Activated CD4-positive, alpha-beta T cell treated with anti-CD3 and anti-CD28 coated beads, Interleukin-2, amount 10 ng/mL, durations not matched to agents 7 days and 5 days (primary cell): ENCODE measurements at regions not wholly inside any gene's neighbourhood (a gene's known extent, or its start where the extent isn't known, plus 50 kb on each side); places are given as distances from the start of the nearest gene placed in this dataset.
A peak's percentile ranks its signal among the peaks of the same experiment; 100 is the strongest.
"Not testable (repeated sequence)": the region's sequence is repeated elsewhere in the genome, so short reads cannot be mapped to it uniquely, and the experiment has no call there.

Experiments used
- CTCF ChIA-PET: fragments of 350-600 bp; sonication (Branson Sonifier 250); formaldehyde crosslinking; loops from one replicate; lab custom pipeline; 2021; ENCODE audit warnings: antibody characterized with exemption; lab: Charles Lee
- POLR2A ChIA-PET: fragments of 350-600 bp; sonication (Branson Sonifier 250); formaldehyde crosslinking; loops from one replicate; lab custom pipeline; 2021; ENCODE audit warnings: antibody characterized with exemption; lab: Charles Lee
- DNase-seq: peaks from one replicate; pipeline ENCODE4 v3.0.0-alpha.2; 2020
- H3K27ac Mint-ChIP-seq: one replicate; pipeline ENCODE4 v1.8.0; 2021; ENCODE audit warnings: mild to moderate bottlenecking, moderate library complexity, mixed read lengths
- H3K27me3 Mint-ChIP-seq: one replicate; pipeline ENCODE4 v1.8.0; 2021; ENCODE audit warnings: mixed read lengths
- H3K36me3 Mint-ChIP-seq: one replicate; pipeline ENCODE4 v1.8.0; 2021; ENCODE audit warnings: low read depth, mixed read lengths
- H3K4me1 Mint-ChIP-seq: one replicate; pipeline ENCODE4 v1.8.0; 2021; ENCODE audit warnings: mixed read lengths
- H3K4me3 Mint-ChIP-seq: one replicate; pipeline ENCODE4 v1.8.0; 2021; ENCODE audit warnings: mild to moderate bottlenecking, moderate library complexity, mixed read lengths
- H3K9me3 Mint-ChIP-seq: one replicate; pipeline ENCODE4 v1.8.0; 2021; ENCODE audit warnings: mixed read lengths

- H3K9me3 Mint-ChIP-seq, CTCF ChIA-PET, POLR2A ChIA-PET, H3K27me3 Mint-ChIP-seq: not testable (repeated sequence)
- H3K27ac Mint-ChIP-seq, result peak overlapping the region; percentile 99
- H3K4me3 Mint-ChIP-seq, result peak overlapping the region; percentile 88
- DNase-seq, result peak; percentile 33
- peaks cover 37% of the 10 kb centered on the region for H3K4me1 Mint-ChIP-seq
- peaks cover 15% of the 10 kb centered on the region for H3K36me3 Mint-ChIP-seq
Measured at GRCh38 chr1:149635290-149635899, 51.7 kb downstream of the PPIAL4C start.

DNA sequence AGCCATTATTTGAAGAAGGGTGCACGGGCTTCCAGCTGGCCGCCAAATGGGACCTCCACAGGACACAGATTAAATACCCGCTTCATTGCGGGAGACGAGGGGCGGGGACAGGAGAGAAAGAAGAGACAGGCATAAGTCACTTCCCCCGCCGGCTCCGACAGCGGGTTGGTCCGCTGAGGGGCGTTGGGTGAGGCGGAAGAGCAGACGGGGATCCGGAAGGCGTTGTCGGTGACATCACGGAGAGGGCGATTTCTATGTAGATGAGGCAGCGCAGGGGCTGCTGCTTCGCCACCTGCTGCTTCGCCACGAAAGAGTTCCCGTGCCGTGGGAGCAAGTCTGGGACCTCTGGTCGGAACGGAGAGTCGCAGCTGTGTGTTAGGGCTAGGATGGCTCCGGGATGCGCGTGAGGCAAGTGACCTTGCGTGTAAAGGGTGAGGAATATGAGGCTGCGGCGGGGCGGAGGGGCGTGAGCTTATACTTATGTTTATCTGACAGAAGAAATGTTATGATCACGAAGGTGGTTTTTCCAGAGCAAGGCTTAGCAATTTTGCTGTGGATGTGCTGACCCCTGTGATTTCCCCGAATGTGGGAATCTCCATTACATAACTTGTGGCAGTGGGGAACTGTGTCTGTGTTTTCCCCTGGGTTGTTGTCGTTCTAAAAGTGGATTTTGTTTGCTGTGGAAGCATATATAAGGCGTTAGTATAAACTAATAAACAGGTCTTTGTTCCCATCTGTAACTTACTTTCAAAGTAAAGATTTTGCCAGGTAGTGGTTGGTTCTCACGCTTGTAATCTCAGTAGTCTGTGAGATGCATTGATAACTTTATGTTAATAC lies 52.9 kb downstream of the PPIAL4C start:
- H3K4me1 Mint-ChIP-seq, result peaks cover 33% of the 10 kb centered on the region
- H3K27me3 Mint-ChIP-seq, H3K9me3 Mint-ChIP-seq, CTCF ChIA-PET, POLR2A ChIA-PET: not testable (repeated sequence)
- peaks cover 15% of the 10 kb centered on the region for H3K36me3 Mint-ChIP-seq
- H3K27ac Mint-ChIP-seq, result peak overlapping the region; percentile 99
- peak; percentile 93 for DNase-seq
- peak overlapping the region; percentile 88 for H3K4me3 Mint-ChIP-seq

GRCh38 chr1:149638481-149638880 lies 54.8 kb downstream of the PPIAL4C start:
- H3K27ac Mint-ChIP-seq, H3K9me3 Mint-ChIP-seq, POLR2A ChIA-PET, CTCF ChIA-PET, DNase-seq, H3K27me3 Mint-ChIP-seq, H3K4me3 Mint-ChIP-seq: not testable (repeated sequence)
- H3K36me3 Mint-ChIP-seq, result peaks cover 17% of the 10 kb centered on the region
- H3K4me1 Mint-ChIP-seq, result peaks cover 31% of the 10 kb centered on the region

DNA sequence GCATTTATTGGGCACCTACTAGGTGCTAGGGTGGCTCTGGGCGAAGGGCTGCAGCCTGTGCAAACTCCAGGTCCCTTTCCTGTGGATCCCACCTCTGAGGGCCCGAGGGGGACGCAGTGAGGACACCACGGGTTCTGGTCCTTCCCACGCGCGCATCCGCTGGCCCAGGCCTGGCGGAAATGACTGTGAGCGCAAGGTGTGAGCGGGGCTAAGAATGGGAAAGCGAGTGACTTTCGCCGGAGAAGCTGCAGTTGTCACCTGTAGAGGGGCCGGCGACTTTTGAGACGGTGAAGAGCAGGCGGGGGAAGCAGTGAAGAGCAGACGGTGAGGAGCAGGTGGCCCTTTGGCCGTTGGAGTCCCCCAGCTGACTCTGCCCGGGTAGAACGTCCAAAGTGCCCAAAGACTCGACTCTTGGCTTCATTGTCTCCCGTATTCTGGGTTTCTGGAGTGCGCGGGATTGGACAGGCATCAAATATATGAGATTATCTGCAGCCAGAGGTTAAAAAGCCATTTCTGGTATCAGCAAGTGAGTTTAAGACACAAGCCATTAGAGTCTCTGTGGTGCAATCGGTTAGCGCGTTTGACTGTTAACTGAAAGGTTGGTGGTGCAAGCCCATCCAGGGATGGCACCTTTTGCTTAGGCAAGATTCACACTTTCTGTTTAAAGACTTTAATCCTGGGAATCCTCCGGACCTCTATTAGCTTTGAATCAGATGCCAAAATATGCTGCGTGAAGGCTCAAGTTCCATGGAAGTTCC lies 55.4 kb downstream of the PPIAL4C start:
- DNase-seq, H3K4me3 Mint-ChIP-seq, H3K27me3 Mint-ChIP-seq, POLR2A ChIA-PET, H3K27ac Mint-ChIP-seq, CTCF ChIA-PET, H3K9me3 Mint-ChIP-seq: not testable (repeated sequence)
- Mint-ChIP-seq H3K4me1 (peaks cover 26% of the 10 kb centered on the region), H3K36me3 (peaks cover 13% of the 10 kb centered on the region)

- POLR2A ChIA-PET, CTCF ChIA-PET, H3K4me3 Mint-ChIP-seq, H3K9me3 Mint-ChIP-seq, H3K27me3 Mint-ChIP-seq, DNase-seq: not testable (repeated sequence)
- H3K4me1 Mint-ChIP-seq, result peaks cover 27% of the 10 kb centered on the region
- H3K27ac Mint-ChIP-seq, result peak overlapping the region; percentile 19
- peaks cover 17% of the 10 kb centered on the region for H3K36me3 Mint-ChIP-seq
Measured at GRCh38 chr1:149641179-149641578, 57.5 kb downstream of the PPIAL4C start.

GRCh38 chr1:149644818-149645217 lies 61.2 kb downstream of the PPIAL4C start:
- H3K27ac Mint-ChIP-seq, POLR2A ChIA-PET, H3K9me3 Mint-ChIP-seq, DNase-seq, H3K27me3 Mint-ChIP-seq, CTCF ChIA-PET, H3K4me3 Mint-ChIP-seq: not testable (repeated sequence)
- Mint-ChIP-seq H3K4me1 (peaks cover 16% of the 10 kb centered on the region), H3K36me3 (peaks cover 12% of the 10 kb centered on the region)

GRCh38 chr1:149646360-149647017 lies 62.8 kb downstream of the PPIAL4C start:
- Mint-ChIP-seq H3K4me1 (peaks cover 16% of the 10 kb centered on the region), H3K4me3 (peak overlapping the region; percentile 73), H3K36me3 (peaks cover 10% of the 10 kb centered on the region), H3K27ac (peak overlapping the region; percentile 46)
- H3K9me3 Mint-ChIP-seq, POLR2A ChIA-PET, H3K27me3 Mint-ChIP-seq, CTCF ChIA-PET, DNase-seq: not testable (repeated sequence)

GRCh38 chr1:149647018-149647373 lies 63.3 kb downstream of the PPIAL4C start:
- CTCF ChIA-PET, H3K27ac Mint-ChIP-seq, H3K9me3 Mint-ChIP-seq, DNase-seq, H3K36me3 Mint-ChIP-seq, POLR2A ChIA-PET, H3K27me3 Mint-ChIP-seq: not testable (repeated sequence)
- Mint-ChIP-seq H3K4me1 (peaks cover 16% of the 10 kb centered on the region), H3K4me3 (peak overlapping the region; percentile 10)

DNA sequence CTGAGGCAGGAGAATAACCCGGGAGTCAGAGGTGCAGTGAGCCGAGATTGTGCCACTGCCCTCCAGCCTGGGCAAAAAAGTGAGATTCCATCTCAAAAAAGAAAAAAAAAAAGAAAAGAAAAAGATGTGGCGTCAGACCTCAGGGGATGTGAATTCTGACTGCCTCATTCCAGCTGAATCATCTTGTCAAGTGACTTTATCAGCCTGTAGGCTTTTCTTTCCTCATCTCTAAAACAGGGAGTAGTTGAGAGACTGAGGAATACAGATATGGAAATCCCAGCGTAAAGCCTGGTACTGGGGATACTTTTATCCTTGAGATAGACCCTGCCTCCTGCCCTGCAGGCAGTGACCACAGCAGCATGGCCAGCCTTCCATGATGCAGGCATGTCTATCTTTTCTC lies 74.1 kb downstream of the PPIAL4C start:
- POLR2A ChIA-PET, DNase-seq, H3K27me3 Mint-ChIP-seq, H3K4me1 Mint-ChIP-seq, CTCF ChIA-PET, H3K27ac Mint-ChIP-seq, H3K9me3 Mint-ChIP-seq, H3K4me3 Mint-ChIP-seq, H3K36me3 Mint-ChIP-seq: not testable (repeated sequence)

GRCh38 chr1:149658175-149658574 lies 74.5 kb downstream of the PPIAL4C start:
- CTCF ChIA-PET, H3K27ac Mint-ChIP-seq, H3K4me3 Mint-ChIP-seq, H3K36me3 Mint-ChIP-seq, H3K9me3 Mint-ChIP-seq, H3K4me1 Mint-ChIP-seq, DNase-seq, H3K27me3 Mint-ChIP-seq, POLR2A ChIA-PET: not testable (repeated sequence)

DNA sequence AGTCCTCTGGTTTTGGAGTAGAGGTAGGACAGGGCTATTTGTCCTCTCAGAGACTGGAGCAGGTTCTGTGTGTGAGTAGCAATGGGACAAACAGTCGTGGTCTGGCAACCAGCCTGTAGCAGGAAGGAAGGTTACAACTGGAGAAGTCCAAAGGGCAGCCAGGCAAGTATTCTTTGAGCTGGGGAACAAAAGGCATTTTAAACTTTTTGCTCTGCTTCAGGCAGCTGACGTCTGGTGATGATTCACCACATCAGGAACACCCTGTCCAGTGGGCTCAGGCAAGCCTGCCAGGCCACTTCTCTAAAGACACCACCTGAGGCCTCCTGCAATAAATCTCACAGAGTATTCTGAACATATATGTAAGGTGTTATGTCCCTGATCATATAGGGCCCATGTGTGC lies 81.0 kb downstream of the PPIAL4C start:
- H3K36me3 Mint-ChIP-seq, H3K4me3 Mint-ChIP-seq, POLR2A ChIA-PET, CTCF ChIA-PET, H3K9me3 Mint-ChIP-seq, DNase-seq, H3K27ac Mint-ChIP-seq, H3K27me3 Mint-ChIP-seq, H3K4me1 Mint-ChIP-seq: not testable (repeated sequence)

DNA sequence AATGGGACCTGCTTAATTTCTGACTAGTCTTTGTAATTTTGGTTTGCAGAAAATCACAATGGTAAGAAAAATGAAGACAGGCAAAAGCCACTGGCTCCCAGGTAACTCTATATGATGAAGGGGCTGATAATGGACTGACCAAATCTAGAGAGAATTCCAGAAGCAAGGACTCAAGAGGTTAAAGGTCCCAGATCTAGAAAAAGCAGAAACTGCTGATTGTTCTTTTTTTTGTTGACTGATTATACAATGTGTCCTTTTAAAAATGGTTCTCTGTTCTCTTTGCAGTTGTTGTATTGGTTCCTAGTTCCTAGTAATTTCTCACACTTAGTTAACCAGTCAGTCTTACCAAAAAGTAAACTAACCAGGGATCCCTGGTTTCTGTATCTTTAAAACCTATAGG lies 81.4 kb downstream of the PPIAL4C start:
- DNase-seq, POLR2A ChIA-PET, H3K27me3 Mint-ChIP-seq, H3K4me1 Mint-ChIP-seq, H3K27ac Mint-ChIP-seq, H3K9me3 Mint-ChIP-seq, H3K36me3 Mint-ChIP-seq, H3K4me3 Mint-ChIP-seq, CTCF ChIA-PET: not testable (repeated sequence)

- H3K36me3 Mint-ChIP-seq, POLR2A ChIA-PET, H3K27ac Mint-ChIP-seq, H3K4me1 Mint-ChIP-seq, H3K9me3 Mint-ChIP-seq, H3K27me3 Mint-ChIP-seq, CTCF ChIA-PET, H3K4me3 Mint-ChIP-seq, DNase-seq: not testable (repeated sequence)
Measured at GRCh38 chr1:149665528-149665927, 81.9 kb downstream of the PPIAL4C start.
